ENCODE measurements at regions not wholly inside any gene's neighbourhood (a gene's known extent, or its start where the extent isn't known, plus 50 kb on each side); places are given as distances from the start of the nearest gene placed in this dataset.
A peak's percentile ranks its signal among the peaks of the same experiment; 100 is the strongest.

GRCh38 chr18:9008709-9009635 is 93.5 kb upstream of the NDUFV2 start (continued):
- TF ChIP-seq POLR2H (tag; IDR thresholded peaks at IDR 0.05; ENCODE audit: low read depth) (no peak), SIN3B (IDR thresholded peaks at IDR 0.05; ENCODE audit: low read depth) (no peak), RBM34 (IDR thresholded peaks at IDR 0.05; ENCODE audit: borderline replicate concordance, insufficient read depth, low read length) (no peak), HOXB6 (CRISPR knock-in tag; IDR thresholded peaks at IDR 0.05; ENCODE audit: borderline replicate concordance) (no peak), HDAC3 (IDR thresholded peaks at IDR 0.05; ENCODE audit: borderline replicate concordance, partially characterized antibody) (no peak), ZFP1 (CRISPR knock-in tag; IDR thresholded peaks at IDR 0.05) (peak; percentile 79), RNF2 (IDR thresholded peaks at IDR 0.05) (peak; percentile 90), KLF13 (tag; IDR thresholded peaks at IDR 0.05; ENCODE audit: borderline replicate concordance, low read depth) (peak; percentile 83; the same call in 1 of the 2 replicates), GABPB1 (CRISPR knock-in tag; IDR thresholded peaks at IDR 0.05) (0 out of 2 replicates have a peak, but pooled peaks have one; percentile 26), RNF219 (CRISPR knock-in tag; IDR thresholded peaks at IDR 0.05) (no peak), ZFP36 (IDR thresholded peaks at IDR 0.05; ENCODE audit: low read depth, low read length, partially characterized antibody) (peak; percentile 48), ZSCAN32 (CRISPR knock-in tag; IDR thresholded peaks at IDR 0.05) (peak; percentile 44; the same call in 1 of the 2 replicates), KAT8 (IDR thresholded peaks at IDR 0.05; ENCODE audit: low read depth) (no peak), ZNF668 (CRISPR knock-in tag; IDR thresholded peaks at IDR 0.05) (peak; percentile 3; the same call in 1 of the 2 replicates), RUNX1 (IDR thresholded peaks at IDR 0.05; ENCODE audit: low read depth) (no peak), ZC3H4 (CRISPR knock-in tag; IDR thresholded peaks at IDR 0.05; ENCODE audit: borderline replicate concordance) (no peak)
- TF ChIP-seq, protein P1, sequence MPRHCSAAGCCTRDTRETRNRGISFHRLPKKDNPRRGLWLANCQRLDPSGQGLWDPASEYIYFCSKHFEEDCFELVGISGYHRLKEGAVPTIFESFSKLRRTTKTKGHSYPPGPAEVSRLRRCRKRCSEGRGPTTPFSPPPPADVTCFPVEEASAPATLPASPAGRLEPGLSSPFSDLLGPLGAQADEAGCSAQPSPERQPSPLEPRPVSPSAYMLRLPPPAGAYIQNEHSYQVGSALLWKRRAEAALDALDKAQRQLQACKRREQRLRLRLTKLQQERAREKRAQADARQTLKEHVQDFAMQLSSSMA (CRISPR knock-in tag; IDR thresholded peaks at IDR 0.05), result no peak
- TF ChIP-seq, protein P2, sequence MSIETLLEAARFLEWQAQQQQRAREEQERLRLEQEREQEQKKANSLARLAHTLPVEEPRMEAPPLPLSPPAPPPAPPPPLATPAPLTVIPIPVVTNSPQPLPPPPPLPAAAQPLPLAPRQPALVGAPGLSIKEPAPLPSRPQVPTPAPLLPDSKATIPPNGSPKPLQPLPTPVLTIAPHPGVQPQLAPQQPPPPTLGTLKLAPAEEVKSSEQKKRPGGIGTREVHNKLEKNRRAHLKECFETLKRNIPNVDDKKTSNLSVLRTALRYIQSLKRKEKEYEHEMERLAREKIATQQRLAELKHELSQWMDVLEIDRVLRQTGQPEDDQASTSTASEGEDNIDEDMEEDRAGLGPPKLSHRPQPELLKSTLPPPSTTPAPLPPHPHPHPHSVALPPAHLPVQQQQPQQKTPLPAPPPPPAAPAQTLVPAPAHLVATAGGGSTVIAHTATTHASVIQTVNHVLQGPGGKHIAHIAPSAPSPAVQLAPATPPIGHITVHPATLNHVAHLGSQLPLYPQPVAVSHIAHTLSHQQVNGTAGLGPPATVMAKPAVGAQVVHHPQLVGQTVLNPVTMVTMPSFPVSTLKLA (conservative IDR thresholded peaks at IDR 0.05), result no peak
- TF ChIP-seq, protein P3, sequence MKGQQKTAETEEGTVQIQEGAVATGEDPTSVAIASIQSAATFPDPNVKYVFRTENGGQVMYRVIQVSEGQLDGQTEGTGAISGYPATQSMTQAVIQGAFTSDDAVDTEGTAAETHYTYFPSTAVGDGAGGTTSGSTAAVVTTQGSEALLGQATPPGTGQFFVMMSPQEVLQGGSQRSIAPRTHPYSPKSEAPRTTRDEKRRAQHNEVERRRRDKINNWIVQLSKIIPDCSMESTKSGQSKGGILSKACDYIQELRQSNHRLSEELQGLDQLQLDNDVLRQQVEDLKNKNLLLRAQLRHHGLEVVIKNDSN (CRISPR knock-in tag; IDR thresholded peaks at IDR 0.05), result no peak; the same call in 1 of the 2 replicates
- TF ChIP-seq, protein P4, sequence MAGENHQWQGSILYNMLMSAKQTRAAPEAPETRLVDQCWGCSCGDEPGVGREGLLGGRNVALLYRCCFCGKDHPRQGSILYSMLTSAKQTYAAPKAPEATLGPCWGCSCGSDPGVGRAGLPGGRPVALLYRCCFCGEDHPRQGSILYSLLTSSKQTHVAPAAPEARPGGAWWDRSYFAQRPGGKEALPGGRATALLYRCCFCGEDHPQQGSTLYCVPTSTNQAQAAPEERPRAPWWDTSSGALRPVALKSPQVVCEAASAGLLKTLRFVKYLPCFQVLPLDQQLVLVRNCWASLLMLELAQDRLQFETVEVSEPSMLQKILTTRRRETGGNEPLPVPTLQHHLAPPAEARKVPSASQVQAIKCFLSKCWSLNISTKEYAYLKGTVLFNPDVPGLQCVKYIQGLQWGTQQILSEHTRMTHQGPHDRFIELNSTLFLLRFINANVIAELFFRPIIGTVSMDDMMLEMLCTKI (IDR thresholded peaks at IDR 0.05; ENCODE audit: partially characterized antibody), result no peak

All from K562 (cell line).